ENCODE measurements at regions not wholly inside any gene's neighbourhood (a gene's known extent, or its start where the extent isn't known, plus 50 kb on each side); places are given as distances from the start of the nearest gene placed in this dataset.

DNA sequence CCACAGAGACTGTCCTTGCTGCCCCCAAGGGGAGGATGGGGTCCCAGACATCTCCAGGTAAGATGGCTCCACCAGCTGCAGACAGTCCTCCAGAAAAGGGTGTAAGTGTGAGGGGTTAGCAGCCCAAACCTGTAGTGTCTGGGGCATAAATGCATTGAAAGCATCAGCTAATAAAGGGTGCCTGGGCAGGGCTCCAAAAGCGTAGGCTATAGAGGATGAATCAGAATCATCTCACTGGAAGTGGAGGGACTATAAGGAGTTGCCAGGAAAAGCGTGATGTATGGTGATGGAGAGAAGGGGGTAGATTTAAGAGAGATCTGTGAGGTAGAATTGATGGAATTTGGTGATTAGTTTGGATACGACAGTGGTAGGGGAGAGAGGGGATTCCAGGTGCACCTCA lies 79.9 kb upstream of the ONECUT1 start:
- no peaks in the 10 kb centered on the region for H3K27me3 ChIP-seq (replicated peaks; ENCODE audit: insufficient read depth)
- intact Hi-C loops (cut with DNase I): no loop called here
- TF ChIP-seq POLR2AphosphoS5 (IDR thresholded peaks at IDR 0.05): no peak
- no peak for TF ChIP-seq CTCF (IDR thresholded peaks at IDR 0.05)
- TF ChIP-seq POLR2A (IDR thresholded peaks at IDR 0.05): no peak
- no peaks in the 10 kb centered on the region for H3K4me1 ChIP-seq (replicated peaks)
- no peaks in the 10 kb centered on the region for H3K9me3 ChIP-seq
- no peak for DNase-seq (ENCODE audit: low spot score)
- H3K27ac ChIP-seq: no peak overlapping the region
- H3K4me3 ChIP-seq: no peak overlapping the region
- no peaks in the 10 kb centered on the region for H3K36me3 ChIP-seq
- 60% methylated on average over 3 of the region's 3 CpGs for WGBS

- Histone ChIP-seq H3K4me3 (no peak overlapping the region), H3K36me3 (no peaks in the 10 kb centered on the region), H3K4me1 (replicated peaks) (no peaks in the 10 kb centered on the region), H3K9me3 (no peaks in the 10 kb centered on the region), H3K27ac (no peak overlapping the region), H3K27me3 (replicated peaks; ENCODE audit: insufficient read depth) (no peaks in the 10 kb centered on the region)
- TF ChIP-seq POLR2AphosphoS5 (IDR thresholded peaks at IDR 0.05) (no peak), POLR2A (IDR thresholded peaks at IDR 0.05) (no peak), CTCF (IDR thresholded peaks at IDR 0.05) (no peak)
- intact Hi-C loops (cut with DNase I): no loop called here
- no peak for DNase-seq (ENCODE audit: low spot score)
- WGBS: 82% methylated on average over 5 of the region's 5 CpGs
Measured at GRCh38 chr15:52866698-52867097, 76.6 kb upstream of the ONECUT1 start.

DNA sequence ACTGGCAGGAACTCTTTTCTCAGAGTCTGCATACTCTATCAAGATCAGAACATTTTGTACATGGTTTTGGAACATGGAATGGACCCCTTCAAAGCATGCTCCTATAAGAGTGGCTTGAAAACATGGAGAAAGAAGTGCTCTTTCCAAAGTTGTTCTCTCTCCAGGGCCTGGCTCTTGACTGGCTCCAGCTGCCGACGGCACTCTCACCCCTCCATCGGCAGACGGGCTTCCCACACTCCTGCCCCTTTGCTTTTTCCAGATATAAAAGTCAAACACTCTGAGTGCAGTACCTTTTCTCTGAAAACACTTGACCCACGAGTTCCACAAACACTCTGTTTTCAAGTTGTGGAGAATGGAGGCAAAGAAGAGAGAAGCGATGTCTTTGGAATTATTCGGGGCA lies 72.5 kb upstream of the ONECUT1 start:
- Histone ChIP-seq H3K27me3 (replicated peaks; ENCODE audit: insufficient read depth) (peaks cover 5% of the 10 kb centered on the region), H3K36me3 (no peaks in the 10 kb centered on the region), H3K4me3 (no peak overlapping the region), H3K4me1 (replicated peaks) (no peaks in the 10 kb centered on the region), H3K9me3 (no peaks in the 10 kb centered on the region), H3K27ac (no peak overlapping the region)
- intact Hi-C loops (cut with DNase I): no loop called here
- DNase-seq (ENCODE audit: low spot score): no peak
- WGBS: 64% methylated on average over 7 of the region's 7 CpGs
- TF ChIP-seq POLR2A (IDR thresholded peaks at IDR 0.05) (no peak), POLR2AphosphoS5 (IDR thresholded peaks at IDR 0.05) (no peak), CTCF (IDR thresholded peaks at IDR 0.05) (no peak)

GRCh38 chr15:52858782-52859176 lies 68.6 kb upstream of the ONECUT1 start:
- Histone ChIP-seq H3K27me3 (replicated peaks; ENCODE audit: insufficient read depth) (peaks cover 5% of the 10 kb centered on the region), H3K4me3 (no peak overlapping the region), H3K27ac (no peak overlapping the region), H3K9me3 (no peaks in the 10 kb centered on the region), H3K4me1 (replicated peaks) (no peaks in the 10 kb centered on the region), H3K36me3 (no peaks in the 10 kb centered on the region)
- 47% methylated on average over 9 of the region's 9 CpGs for WGBS
- TF ChIP-seq POLR2AphosphoS5 (IDR thresholded peaks at IDR 0.05): no peak
- TF ChIP-seq CTCF (IDR thresholded peaks at IDR 0.05): no peak
- TF ChIP-seq POLR2A (IDR thresholded peaks at IDR 0.05): no peak
- DNase-seq (ENCODE audit: low spot score): no peak
- intact Hi-C loops (cut with DNase I): no loop called here

- no peak overlapping the region for H3K4me3 ChIP-seq
- DNase-seq (ENCODE audit: low spot score): no peak
- intact Hi-C loops (cut with DNase I): no loop called here
- H3K9me3 ChIP-seq: no peaks in the 10 kb centered on the region
- no peaks in the 10 kb centered on the region for H3K4me1 ChIP-seq (replicated peaks)
- H3K27ac ChIP-seq: no peak overlapping the region
- peaks cover 5% of the 10 kb centered on the region for H3K27me3 ChIP-seq (replicated peaks; ENCODE audit: insufficient read depth)
- H3K36me3 ChIP-seq: no peaks in the 10 kb centered on the region
- TF ChIP-seq CTCF (IDR thresholded peaks at IDR 0.05) (no peak), POLR2A (IDR thresholded peaks at IDR 0.05) (no peak), POLR2AphosphoS5 (IDR thresholded peaks at IDR 0.05) (no peak)
- 23% methylated on average over 14 of the region's 14 CpGs for WGBS
Measured at GRCh38 chr15:52857937-52858781, 68.0 kb upstream of the ONECUT1 start.
